Cardiac muscle cell (in vitro differentiated cells and primary cell): ENCODE measurements at regions not wholly inside any gene's neighbourhood (a gene's known extent, or its start where the extent isn't known, plus 50 kb on each side); places are given as distances from the start of the nearest gene placed in this dataset.
A peak's percentile ranks its signal among the peaks of the same experiment; 100 is the strongest.

Experiments used
- DNase-seq, 2 donors: peaks; one replicate each; pipeline versions ENCODE4 v3.0.0 to v3.0.0-alpha.2; 2010 to 2017; ENCODE audit warnings: low read depth in 1 of 2, low spot score in 1 of 2
- H3K27ac ChIP-seq: fragments of 200-600 bp; sonication (generic); 2 replicates; pipeline ENCODE4 v1.5.1; 2016
- H3K27me3 ChIP-seq: fragments of 200-600 bp; sonication (generic); 2 replicates; pipeline ENCODE4 v1.6.0; 2016; ENCODE audit warnings: control low read depth
- H3K36me3 ChIP-seq: fragments of 200-600 bp; sonication (generic); 2 replicates; pipeline ENCODE4 v1.5.1; 2016; ENCODE audit warnings: control low read depth
- H3K4me1 ChIP-seq: fragments of 200-600 bp; sonication (generic); 2 replicates; pipeline ENCODE4 v1.8.1; 2017; ENCODE audit warnings: low read depth, mild to moderate bottlenecking, mixed run types
- H3K4me3 ChIP-seq: fragments of 200-600 bp; sonication (generic); 2 replicates; pipeline ENCODE4 v1.5.1; 2016; ENCODE audit warnings: mild to moderate bottlenecking
- H3K9me3 ChIP-seq: fragments of 200-600 bp; sonication (generic); 2 replicates; pipeline ENCODE4 v1.5.1; 2017; ENCODE audit warnings: low read depth, mild to moderate bottlenecking, control low read depth
- CTCF ChIP-seq: IDR thresholded peaks from 2 replicates; pipeline ENCODE4 v1.5.1; 2012; ENCODE audit warnings: low read depth, mild to moderate bottlenecking, low read length

- no peaks in the 10 kb centered on the region for H3K27me3 ChIP-seq
- no peaks in the 10 kb centered on the region for H3K36me3 ChIP-seq
- no peak overlapping the region for H3K27ac ChIP-seq
- H3K9me3 ChIP-seq, result no peaks in the 10 kb centered on the region
- H3K4me1 ChIP-seq, result no peaks in the 10 kb centered on the region
- no peak overlapping the region for H3K4me3 ChIP-seq
- TF ChIP-seq CTCF, result no peak
- DNase-seq, result no peak
These were observed 765.4 kb upstream of the MAP3K7 start for GRCh38 chr6:91352321-91352720.

DNA sequence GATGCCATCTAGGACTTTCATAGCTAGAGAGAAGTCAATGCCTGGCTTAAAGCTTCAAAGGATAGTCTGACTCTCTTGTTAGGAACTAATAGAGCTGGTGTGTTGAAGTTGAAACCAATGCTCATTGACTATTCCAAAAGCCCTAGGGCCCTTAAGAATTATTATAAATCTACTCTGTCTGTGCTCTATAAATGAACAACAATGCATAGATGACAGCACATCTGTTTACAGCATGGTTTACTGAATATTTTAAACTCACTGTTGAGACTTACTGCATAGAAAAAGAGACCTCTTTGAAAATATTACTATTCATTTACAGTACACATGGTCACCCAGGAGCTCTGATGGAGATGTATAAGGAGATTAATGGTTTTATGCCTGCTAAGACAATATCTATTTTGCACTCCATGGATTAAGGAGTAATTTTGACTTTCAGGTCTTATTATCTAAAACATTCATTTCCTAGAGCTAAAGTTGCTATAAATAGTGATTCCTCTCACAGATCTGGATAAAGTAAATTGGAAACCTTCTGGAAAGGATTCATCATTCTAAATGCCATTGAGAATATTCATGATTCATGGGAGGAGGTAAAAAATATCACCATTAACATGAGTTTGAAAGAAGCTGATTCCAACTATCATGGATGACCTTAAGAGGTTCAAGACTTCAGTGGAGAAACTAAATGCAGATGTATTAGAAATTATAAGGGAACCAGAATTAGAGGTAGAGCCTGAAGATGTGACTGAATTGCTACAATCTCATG is 763.5 kb upstream of the MAP3K7 start:
- Histone ChIP-seq H3K36me3 (no peaks in the 10 kb centered on the region), H3K27ac (no peak overlapping the region), H3K27me3 (no peaks in the 10 kb centered on the region), H3K4me3 (no peak overlapping the region), H3K9me3 (no peaks in the 10 kb centered on the region), H3K4me1 (no peaks in the 10 kb centered on the region)
- TF ChIP-seq CTCF, result no peak
- no peak for DNase-seq

DNA sequence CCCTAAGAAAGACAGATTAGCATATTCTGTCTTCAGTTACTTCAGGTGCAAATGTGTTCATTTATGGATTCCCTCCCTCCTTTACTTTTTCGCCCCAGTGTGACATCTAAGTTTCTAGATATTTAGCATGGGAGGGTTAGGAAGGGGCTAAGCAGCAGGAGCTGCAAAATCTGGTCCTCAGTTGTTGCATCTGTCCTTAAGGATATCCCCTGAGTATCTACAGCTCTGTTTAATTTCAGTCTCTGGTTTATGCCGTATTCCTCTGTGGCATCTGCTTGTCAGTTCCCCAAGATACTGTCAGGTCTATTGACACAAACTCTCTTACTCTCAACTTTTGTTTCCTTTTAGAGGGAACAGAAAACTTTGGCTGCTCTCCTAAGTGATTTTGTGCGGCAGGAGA is 754.6 kb upstream of the MAP3K7 start:
- H3K27me3 ChIP-seq, result no peaks in the 10 kb centered on the region
- no peaks in the 10 kb centered on the region for H3K36me3 ChIP-seq
- no peak overlapping the region for H3K27ac ChIP-seq
- H3K9me3 ChIP-seq, result no peaks in the 10 kb centered on the region
- DNase-seq, result no peak
- no peak for TF ChIP-seq CTCF
- H3K4me3 ChIP-seq, result no peak overlapping the region
- no peaks in the 10 kb centered on the region for H3K4me1 ChIP-seq

DNA sequence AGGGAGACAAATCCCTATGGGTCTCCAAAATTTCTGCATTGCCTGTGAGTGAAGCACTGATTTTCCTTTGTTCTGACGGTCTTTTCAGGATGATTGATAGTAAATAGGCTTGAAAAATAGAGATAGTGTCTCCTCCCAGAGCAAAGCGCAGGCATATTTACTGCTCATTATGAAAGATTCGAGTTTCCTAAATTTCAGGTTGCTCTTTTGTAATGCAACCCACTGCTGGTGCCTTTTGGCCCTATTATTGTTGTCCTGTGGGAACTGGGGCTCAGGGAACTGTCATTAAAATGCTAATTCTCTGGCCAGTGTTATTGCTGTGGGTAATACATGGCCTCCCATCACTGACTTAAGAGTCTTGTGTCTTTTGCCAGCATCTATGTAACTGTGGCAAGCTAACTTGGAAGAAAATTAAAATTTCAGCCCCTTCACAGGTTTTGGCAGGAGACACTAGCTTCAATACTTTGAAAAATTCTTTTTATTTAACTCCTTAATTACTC is 754.1 kb upstream of the MAP3K7 start:
- Histone ChIP-seq H3K27me3 (no peaks in the 10 kb centered on the region), H3K4me3 (no peak overlapping the region), H3K9me3 (no peaks in the 10 kb centered on the region), H3K4me1 (no peaks in the 10 kb centered on the region), H3K27ac (no peak overlapping the region), H3K36me3 (no peaks in the 10 kb centered on the region)
- no peak for DNase-seq
- no peak for TF ChIP-seq CTCF

DNA sequence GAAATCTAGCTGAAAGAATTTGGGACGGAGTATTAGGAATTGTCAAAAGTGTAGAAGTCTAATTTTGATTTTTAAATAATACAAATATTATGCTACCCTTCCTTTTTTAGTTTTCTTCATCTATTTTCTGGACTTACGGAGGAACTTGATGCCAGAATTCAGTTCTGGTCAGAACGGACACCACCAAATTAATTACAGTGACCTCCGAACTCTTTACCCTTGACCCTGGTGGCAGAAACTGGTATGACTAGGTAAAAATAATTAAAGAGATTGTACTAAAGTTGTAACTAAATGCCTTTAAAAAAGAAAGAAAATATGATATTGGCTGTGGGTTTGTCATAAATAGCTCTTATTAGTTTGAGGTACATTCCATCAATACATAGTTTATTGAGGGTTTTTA is 751.1 kb upstream of the MAP3K7 start:
- no peak for DNase-seq
- Histone ChIP-seq H3K27ac (no peak overlapping the region), H3K9me3 (no peaks in the 10 kb centered on the region), H3K36me3 (no peaks in the 10 kb centered on the region), H3K27me3 (no peaks in the 10 kb centered on the region), H3K4me1 (no peaks in the 10 kb centered on the region), H3K4me3 (no peak overlapping the region)
- TF ChIP-seq CTCF, result peak; percentile 10
